ENCODE measurements at regions not wholly inside any gene's neighbourhood (a gene's known extent, or its start where the extent isn't known, plus 50 kb on each side); places are given as distances from the start of the nearest gene placed in this dataset.

GRCh38 chr9:86685556-86685955, 261.8 kb downstream of the GAS1 start:
- DNase-seq = no peak
- no peaks in the 10 kb centered on the region for H3K79me2 ChIP-seq (ENCODE audit: low read length)
- no peak for TF ChIP-seq CTCF (conservative IDR thresholded peaks at IDR 0.05; ENCODE audit: low read depth, low read length)
- TF ChIP-seq EZH2 (IDR thresholded peaks at IDR 0.05; ENCODE audit: low read length, unreplicated experiment) = no peak
- TF ChIP-seq EZH2phosphoT487 (IDR thresholded peaks at IDR 0.05; ENCODE audit: borderline replicate concordance, low read length) = no peak
- no peak overlapping the region for H3K4me2 ChIP-seq (ENCODE audit: low read length)
- no peaks in the 10 kb centered on the region for H4K20me1 ChIP-seq (ENCODE audit: low read length)
- H3K9ac ChIP-seq (ENCODE audit: low read length) = no peak overlapping the region
- H3K27me3 ChIP-seq (ENCODE audit: low read length) = peaks cover 9% of the 10 kb centered on the region; the same call in 1 of the 2 replicates
- CTCF ChIA-PET = no interaction called here
- ATAC-seq = no peak
- no peak overlapping the region for H2AFZ ChIP-seq (ENCODE audit: low read length)
- no peaks in the 10 kb centered on the region for H3F3A ChIP-seq (ENCODE audit: low read length, unreplicated experiment)
- no peaks in the 10 kb centered on the region for H3K4me1 ChIP-seq (ENCODE audit: insufficient read depth, low read length)
- H3K4me3 ChIP-seq (ENCODE audit: low read length) = no peak overlapping the region
- H3K9me2 ChIP-seq (replicated peaks; ENCODE audit: low read length) = no peaks in the 10 kb centered on the region
- no TSS peak for BruUV-seq (replicated peaks)
- POLR2A ChIA-PET (ENCODE audit: unreplicated experiment) = no interaction called here
- intact Hi-C loops (cut with micrococcal nuclease) = no loop called here
- no peaks in the 10 kb centered on the region for H3K9me3 ChIP-seq (ENCODE audit: low read length)
- no peak overlapping the region for H3K27ac ChIP-seq (ENCODE audit: low read length)
- H3K36me3 ChIP-seq (ENCODE audit: low read depth, low read length) = no peaks in the 10 kb centered on the region

GRCh38 chr9:86684148-86684547, 263.2 kb downstream of the GAS1 start:
- no peaks in the 10 kb centered on the region for H3K79me2 ChIP-seq (ENCODE audit: low read length)
- no peaks in the 10 kb centered on the region for H3K36me3 ChIP-seq (ENCODE audit: low read depth, low read length)
- H2AFZ ChIP-seq (ENCODE audit: low read length) = no peak overlapping the region
- intact Hi-C loops (cut with micrococcal nuclease) = no loop called here
- DNase-seq = no peak
- ATAC-seq = no peak
- no peaks in the 10 kb centered on the region for H3F3A ChIP-seq (ENCODE audit: low read length, unreplicated experiment)
- no TSS peak for BruUV-seq (replicated peaks)
- no peak overlapping the region for H3K4me2 ChIP-seq (ENCODE audit: low read length)
- H3K4me3 ChIP-seq (ENCODE audit: low read length) = no peak overlapping the region
- no peaks in the 10 kb centered on the region for H3K9me2 ChIP-seq (replicated peaks; ENCODE audit: low read length)
- CTCF ChIA-PET = no interaction called here
- POLR2A ChIA-PET (ENCODE audit: unreplicated experiment) = no interaction called here
- no peak overlapping the region for H3K9ac ChIP-seq (ENCODE audit: low read length)
- TF ChIP-seq EZH2 (IDR thresholded peaks at IDR 0.05; ENCODE audit: low read length, unreplicated experiment) = no peak
- no peak for TF ChIP-seq CTCF (conservative IDR thresholded peaks at IDR 0.05; ENCODE audit: low read depth, low read length)
- no peak for TF ChIP-seq EZH2phosphoT487 (IDR thresholded peaks at IDR 0.05; ENCODE audit: borderline replicate concordance, low read length)
- no peak overlapping the region for H3K27ac ChIP-seq (ENCODE audit: low read length)
- H3K27me3 ChIP-seq (ENCODE audit: low read length) = peaks cover 9% of the 10 kb centered on the region; the same call in 1 of the 2 replicates
- H3K4me1 ChIP-seq (ENCODE audit: insufficient read depth, low read length) = no peaks in the 10 kb centered on the region
- no peaks in the 10 kb centered on the region for H3K9me3 ChIP-seq (ENCODE audit: low read length)
- H4K20me1 ChIP-seq (ENCODE audit: low read length) = no peaks in the 10 kb centered on the region

- no peaks in the 10 kb centered on the region for H3K36me3 ChIP-seq (ENCODE audit: low read depth, low read length)
- no peaks in the 10 kb centered on the region for H3K9me2 ChIP-seq (replicated peaks; ENCODE audit: low read length)
- no peak overlapping the region for H3K4me3 ChIP-seq (ENCODE audit: low read length)
- no TSS peak for BruUV-seq (replicated peaks)
- no peaks in the 10 kb centered on the region for H3K4me1 ChIP-seq (ENCODE audit: insufficient read depth, low read length)
- ChIA-PET CTCF (no interaction called here), POLR2A (ENCODE audit: unreplicated experiment) (no interaction called here)
- no peak for DNase-seq
- no peaks in the 10 kb centered on the region for H4K20me1 ChIP-seq (ENCODE audit: low read length)
- no peaks in the 10 kb centered on the region for H3F3A ChIP-seq (ENCODE audit: low read length, unreplicated experiment)
- ATAC-seq = no peak
- no peak overlapping the region for H3K9ac ChIP-seq (ENCODE audit: low read length)
- H3K79me2 ChIP-seq (ENCODE audit: low read length) = no peaks in the 10 kb centered on the region
- H3K27ac ChIP-seq (ENCODE audit: low read length) = no peak overlapping the region
- H3K4me2 ChIP-seq (ENCODE audit: low read length) = no peak overlapping the region
- H3K27me3 ChIP-seq (ENCODE audit: low read length) = peaks cover 11% of the 10 kb centered on the region; the same call in 1 of the 2 replicates
- intact Hi-C loops (cut with micrococcal nuclease) = no loop called here
- TF ChIP-seq EZH2 (IDR thresholded peaks at IDR 0.05; ENCODE audit: low read length, unreplicated experiment) = no peak
- TF ChIP-seq CTCF (conservative IDR thresholded peaks at IDR 0.05; ENCODE audit: low read depth, low read length) = no peak
- H3K9me3 ChIP-seq (ENCODE audit: low read length) = no peaks in the 10 kb centered on the region
- no peak overlapping the region for H2AFZ ChIP-seq (ENCODE audit: low read length)
Observed at GRCh38 chr9:86682240-86682639, 265.1 kb downstream of the GAS1 start.

Measured in PC-3 (cell line).